Hepatocyte (in vitro differentiated cells): ENCODE measurements at regions not wholly inside any gene's neighbourhood (a gene's known extent, or its start where the extent isn't known, plus 50 kb on each side); places are given as distances from the start of the nearest gene placed in this dataset.
"Not testable (repeated sequence)": the region's sequence is repeated elsewhere in the genome, so short reads cannot be mapped to it uniquely, and the experiment has no call there.

Source experiments
- CTCF ChIP-seq: fragments of 200-600 bp; sonication (generic); IDR thresholded peaks from 2 replicates; pipeline ENCODE4 v1.5.1; 2016; ENCODE audit warnings: antibody characterized with exemption, mild to moderate bottlenecking; ENCODE audit not compliant: poor library complexity
- EZH2 ChIP-seq: fragments of 200-600 bp; sonication (generic); IDR thresholded peaks from 2 replicates; pipeline ENCODE4 v1.6.1; 2016; ENCODE audit warnings: antibody characterized with exemption, mild to moderate bottlenecking, borderline replicate concordance

- TF ChIP-seq CTCF, EZH2: not testable (repeated sequence)
Observed at GRCh38 chr2:8386748-8387147, 295.1 kb upstream of the ID2 start.
